BE2C (cell line): ENCODE measurements at regions not wholly inside any gene's neighbourhood (a gene's known extent, or its start where the extent isn't known, plus 50 kb on each side); places are given as distances from the start of the nearest gene placed in this dataset.

Experiments
- DNase-seq: peaks from one replicate; pipeline ENCODE4 v3.0.0-alpha.2; 2020
- H3K27me3 ChIP-seq: fragments of 250-450 bp; sonication (Bioruptor Pico); 2 replicates; pipeline ENCODE4 v1.5.1; 2020; ENCODE audit warnings: mild to moderate bottlenecking
- H3K36me3 ChIP-seq: fragments of 250-450 bp; sonication (Bioruptor Pico); 2 replicates; pipeline ENCODE4 v1.5.1; 2020; ENCODE audit warnings: mild to moderate bottlenecking
- H3K4me1 ChIP-seq: fragments of 250-450 bp; sonication (Bioruptor Pico); 2 replicates; pipeline ENCODE4 v1.5.1; 2020
- H3K4me3 ChIP-seq: 2 replicates; pipeline ENCODE4 v1.5.1; 2011; ENCODE audit warnings: low read depth, low read length
- H3K9me3 ChIP-seq: fragments of 250-450 bp; sonication (Bioruptor Pico); 2 replicates; pipeline ENCODE4 v1.5.1; 2020
- TF ChIP-seq, protein P1 (sequence below): IDR thresholded peaks from 2 replicates; pipeline ENCODE4 v1.5.1; 2012; ENCODE audit warnings: mild to moderate bottlenecking, low read depth, low read length

DNA sequence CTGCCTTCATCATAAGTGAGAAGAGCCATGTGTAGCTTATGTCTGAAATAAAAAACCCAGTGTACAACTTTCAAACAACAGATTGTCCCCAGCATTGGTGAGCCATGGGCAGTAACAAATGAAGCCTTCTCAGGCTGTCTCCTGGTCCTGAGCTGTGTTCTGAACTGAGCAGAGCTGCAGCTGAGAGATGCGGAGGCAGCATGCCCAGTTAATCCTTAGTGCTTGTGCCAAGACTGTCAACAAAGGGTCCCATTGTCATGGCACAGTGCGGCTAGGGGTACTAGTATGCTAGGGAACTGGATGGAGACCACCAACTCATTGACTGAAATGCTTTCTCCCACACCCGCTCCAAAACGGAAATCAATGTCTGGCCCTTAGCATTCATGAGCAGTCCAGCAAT lies 154.3 kb downstream of the RMST start:
- no peaks in the 10 kb centered on the region; the same call in 1 of the 2 replicates for H3K9me3 ChIP-seq
- H3K4me3 ChIP-seq: no peak overlapping the region
- DNase-seq: no peak
- H3K4me1 ChIP-seq: no peaks in the 10 kb centered on the region
- TF ChIP-seq, protein P1, sequence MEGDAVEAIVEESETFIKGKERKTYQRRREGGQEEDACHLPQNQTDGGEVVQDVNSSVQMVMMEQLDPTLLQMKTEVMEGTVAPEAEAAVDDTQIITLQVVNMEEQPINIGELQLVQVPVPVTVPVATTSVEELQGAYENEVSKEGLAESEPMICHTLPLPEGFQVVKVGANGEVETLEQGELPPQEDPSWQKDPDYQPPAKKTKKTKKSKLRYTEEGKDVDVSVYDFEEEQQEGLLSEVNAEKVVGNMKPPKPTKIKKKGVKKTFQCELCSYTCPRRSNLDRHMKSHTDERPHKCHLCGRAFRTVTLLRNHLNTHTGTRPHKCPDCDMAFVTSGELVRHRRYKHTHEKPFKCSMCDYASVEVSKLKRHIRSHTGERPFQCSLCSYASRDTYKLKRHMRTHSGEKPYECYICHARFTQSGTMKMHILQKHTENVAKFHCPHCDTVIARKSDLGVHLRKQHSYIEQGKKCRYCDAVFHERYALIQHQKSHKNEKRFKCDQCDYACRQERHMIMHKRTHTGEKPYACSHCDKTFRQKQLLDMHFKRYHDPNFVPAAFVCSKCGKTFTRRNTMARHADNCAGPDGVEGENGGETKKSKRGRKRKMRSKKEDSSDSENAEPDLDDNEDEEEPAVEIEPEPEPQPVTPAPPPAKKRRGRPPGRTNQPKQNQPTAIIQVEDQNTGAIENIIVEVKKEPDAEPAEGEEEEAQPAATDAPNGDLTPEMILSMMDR: no peak
- no peaks in the 10 kb centered on the region for H3K36me3 ChIP-seq
- H3K27me3 ChIP-seq: no peaks in the 10 kb centered on the region

DNA sequence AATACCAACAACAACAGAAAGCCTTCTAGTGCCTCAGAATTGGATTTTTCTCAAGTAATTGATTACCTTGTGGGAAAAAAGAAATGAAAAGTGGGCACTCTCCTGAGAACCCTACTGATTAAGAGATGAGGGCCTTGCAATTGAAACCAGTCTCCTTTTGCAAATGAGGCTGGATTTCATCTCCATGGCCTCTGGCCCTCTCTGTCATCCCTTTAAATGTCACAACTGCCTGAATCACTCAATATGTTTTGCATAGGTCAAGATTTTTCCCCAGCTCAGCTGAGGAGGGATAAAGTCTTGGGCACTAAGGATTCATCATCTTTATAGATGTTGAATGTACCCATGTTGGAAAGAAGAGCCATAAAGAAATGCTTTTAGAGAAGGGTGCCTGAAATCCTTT lies 166.4 kb downstream of the RMST start:
- no peaks in the 10 kb centered on the region for H3K4me1 ChIP-seq
- no peaks in the 10 kb centered on the region for H3K9me3 ChIP-seq
- no peak for DNase-seq
- H3K4me3 ChIP-seq: no peak overlapping the region
- no peaks in the 10 kb centered on the region for H3K27me3 ChIP-seq
- no peaks in the 10 kb centered on the region for H3K36me3 ChIP-seq
- TF ChIP-seq, protein P1: no peak

DNA sequence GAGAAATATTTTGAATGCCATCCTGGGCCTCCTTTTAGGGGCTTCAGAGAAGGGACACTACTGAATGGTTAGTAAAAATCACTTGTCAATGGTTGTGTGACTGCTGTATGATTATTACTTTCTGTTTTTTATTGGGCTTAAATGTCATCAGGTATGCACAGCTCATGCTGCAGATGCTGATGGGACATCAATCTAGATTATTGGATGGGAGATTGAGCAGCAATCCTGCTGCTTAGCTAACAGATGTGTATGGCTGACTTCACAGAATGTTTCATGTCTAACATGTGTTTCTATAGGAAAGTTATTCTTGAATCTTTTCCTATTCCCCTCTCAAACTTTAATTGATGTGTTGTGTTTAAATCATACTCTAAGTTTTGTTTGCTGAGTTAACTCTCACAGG lies 166.8 kb downstream of the RMST start:
- Histone ChIP-seq H3K27me3 (no peaks in the 10 kb centered on the region), H3K36me3 (no peaks in the 10 kb centered on the region), H3K4me1 (no peaks in the 10 kb centered on the region), H3K9me3 (no peaks in the 10 kb centered on the region), H3K4me3 (no peak overlapping the region)
- TF ChIP-seq, protein P1: no peak
- DNase-seq: no peak

DNA sequence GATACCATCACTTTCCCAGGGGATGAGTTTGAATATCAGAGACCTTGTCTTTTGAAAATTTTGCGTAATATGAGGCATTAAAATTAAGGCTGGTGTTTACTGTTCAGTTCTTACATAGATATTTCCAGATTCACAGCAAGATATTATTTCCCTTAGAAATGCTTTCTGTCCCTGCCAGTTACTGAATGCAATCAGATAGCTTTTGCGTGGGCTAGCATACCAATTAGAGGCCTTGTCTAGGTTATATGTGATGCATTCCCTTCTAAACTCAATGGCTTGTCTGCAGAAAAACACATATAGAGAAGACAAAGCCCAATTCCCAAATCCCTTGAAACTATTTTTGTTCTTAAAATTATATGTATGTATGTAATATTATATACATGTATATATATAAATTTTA lies 167.8 kb downstream of the RMST start:
- TF ChIP-seq, protein P1: no peak
- no peaks in the 10 kb centered on the region for H3K27me3 ChIP-seq
- DNase-seq: no peak
- no peaks in the 10 kb centered on the region; the same call in 1 of the 2 replicates for H3K9me3 ChIP-seq
- no peaks in the 10 kb centered on the region for H3K4me1 ChIP-seq
- H3K36me3 ChIP-seq: no peaks in the 10 kb centered on the region
- no peak overlapping the region for H3K4me3 ChIP-seq

DNA sequence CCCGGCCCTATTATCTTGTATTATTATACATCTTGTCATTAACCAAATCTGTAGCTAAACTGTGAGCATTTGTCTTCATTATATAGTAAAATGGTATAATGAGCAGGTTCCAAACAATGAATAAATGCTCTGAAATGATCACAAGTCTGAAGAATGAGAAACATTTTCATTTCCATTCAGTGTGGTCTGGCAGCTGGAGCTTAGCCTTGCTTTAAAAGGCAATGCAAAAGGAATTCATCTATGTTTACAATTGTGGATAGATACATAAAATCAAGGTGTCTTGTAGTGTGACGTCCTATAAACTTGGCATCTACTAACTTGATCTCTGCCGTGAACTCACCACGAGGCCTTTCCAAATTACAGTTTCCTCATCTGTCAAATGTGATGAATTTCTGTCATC lies 168.3 kb downstream of the RMST start:
- H3K36me3 ChIP-seq: no peaks in the 10 kb centered on the region
- no peak for DNase-seq
- H3K9me3 ChIP-seq: no peaks in the 10 kb centered on the region; the same call in 1 of the 2 replicates
- no peaks in the 10 kb centered on the region for H3K4me1 ChIP-seq
- TF ChIP-seq, protein P1: no peak
- H3K27me3 ChIP-seq: no peaks in the 10 kb centered on the region
- H3K4me3 ChIP-seq: no peak overlapping the region

DNA sequence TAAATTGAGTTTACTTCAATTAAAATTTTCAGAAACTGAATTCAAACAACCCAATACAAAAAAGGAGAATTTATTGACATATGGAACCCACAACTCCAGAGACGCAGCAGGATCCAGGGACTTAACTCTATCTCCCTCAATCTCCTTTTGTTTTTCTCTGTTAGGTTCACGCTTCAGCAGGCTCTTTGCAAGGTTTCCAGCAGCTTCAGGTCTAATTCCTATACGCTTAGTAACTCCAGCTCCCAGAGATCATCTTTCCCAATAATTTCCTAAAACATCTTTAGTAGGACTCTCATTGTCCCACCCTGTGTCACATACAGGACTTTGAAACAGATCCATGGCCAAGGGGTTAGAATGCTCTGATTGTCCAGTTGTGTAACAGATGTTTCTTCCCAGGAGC lies 175.2 kb downstream of the RMST start:
- DNase-seq: no peak
- Histone ChIP-seq H3K4me1 (no peaks in the 10 kb centered on the region), H3K36me3 (no peaks in the 10 kb centered on the region), H3K9me3 (no peaks in the 10 kb centered on the region; the same call in 1 of the 2 replicates), H3K27me3 (no peaks in the 10 kb centered on the region), H3K4me3 (no peak overlapping the region)
- TF ChIP-seq, protein P1: no peak
